GF-D8 (cell line): ENCODE measurements at regions not wholly inside any gene's neighbourhood (a gene's known extent, or its start where the extent isn't known, plus 50 kb on each side); places are given as distances from the start of the nearest gene placed in this dataset.

Experiments used
- DNase-seq: peaks from one replicate; lab custom pipeline; 2025; lab: John Stamatoyannopoulos, UW

DNA sequence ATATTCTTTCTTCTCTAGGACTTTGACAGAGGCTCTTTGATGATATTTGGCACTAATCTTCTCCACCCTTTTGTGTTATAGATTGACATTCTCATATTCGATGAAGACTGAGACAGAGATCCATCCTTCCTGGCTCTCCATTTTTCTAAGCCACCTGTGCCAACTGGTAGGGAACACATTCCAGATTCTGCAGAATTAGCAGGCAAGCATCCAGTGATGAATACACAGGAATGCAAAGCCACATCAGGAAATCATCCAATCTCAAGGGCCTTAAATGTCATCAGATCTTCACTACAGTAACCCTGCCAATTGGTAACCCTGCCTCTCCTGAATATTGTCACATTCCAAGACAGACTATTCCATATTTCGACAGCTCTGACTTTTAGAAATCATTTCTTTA lies 718.4 kb upstream of the API5 start:
- no peak for DNase-seq

DNA sequence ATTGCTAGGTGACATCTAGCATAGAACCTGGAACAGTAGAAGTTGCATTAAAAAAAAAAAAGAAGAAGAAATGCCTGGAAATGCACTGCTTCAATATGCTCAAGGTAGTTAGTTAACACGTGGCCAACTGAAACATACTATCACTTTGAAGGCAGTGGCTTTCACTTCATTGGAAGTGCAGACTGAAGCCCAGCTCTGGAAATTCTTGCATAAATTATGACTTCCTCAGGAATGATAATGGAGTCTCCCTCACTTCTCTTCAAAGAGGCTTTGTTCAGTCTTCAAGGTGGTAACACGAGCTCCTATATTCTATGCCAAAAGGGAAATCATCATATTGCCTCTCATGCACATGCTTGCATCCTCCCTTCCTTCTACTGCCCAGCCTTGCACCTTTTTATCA lies 715.9 kb upstream of the API5 start:
- no peak for DNase-seq

DNA sequence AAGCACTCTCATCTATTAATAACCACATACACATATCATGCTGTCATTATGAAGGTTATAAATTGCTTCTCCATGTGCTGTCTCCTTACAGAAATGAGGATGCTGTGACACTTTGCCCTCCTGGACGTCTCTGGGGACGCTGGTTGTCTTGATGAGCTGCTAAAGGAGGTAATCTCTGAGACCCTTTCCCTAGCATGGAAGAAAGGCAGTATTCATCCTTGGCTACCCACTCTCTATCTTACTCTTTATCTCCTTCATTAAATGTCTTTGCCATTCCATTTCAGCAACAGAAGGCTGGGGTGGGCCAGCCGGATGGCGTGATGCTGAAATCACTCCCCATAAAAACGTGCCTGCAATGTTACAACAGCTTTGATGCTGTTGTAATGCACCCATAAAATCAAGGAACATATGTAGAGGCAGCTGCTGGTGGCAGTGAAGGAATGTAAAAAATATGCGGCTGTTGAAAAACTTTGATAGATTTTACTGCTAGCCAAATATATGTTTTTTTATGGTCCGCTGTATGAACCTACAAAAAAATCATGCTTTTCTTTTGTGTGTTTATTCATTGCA lies 715.1 kb upstream of the API5 start:
- no peak for DNase-seq

DNA sequence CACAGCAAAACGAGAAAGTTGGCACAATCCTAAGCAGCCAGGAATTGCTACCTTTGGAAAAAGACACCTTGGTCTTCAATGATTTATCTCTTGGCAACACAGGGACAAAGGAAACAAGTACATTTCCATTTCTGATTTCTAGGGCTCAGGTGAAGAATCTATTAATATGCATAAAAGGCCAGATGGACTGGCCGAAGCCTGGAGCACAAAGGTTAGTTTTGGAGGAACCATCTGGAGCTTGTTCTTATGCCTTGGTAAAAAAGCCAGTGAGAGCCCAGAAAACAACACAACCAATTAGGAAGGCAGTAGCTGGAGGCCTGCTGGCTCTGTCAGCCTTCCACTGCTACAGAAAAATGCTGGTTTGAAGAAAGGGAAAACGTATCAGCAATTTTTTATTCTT lies 713.5 kb upstream of the API5 start:
- no peak for DNase-seq

DNA sequence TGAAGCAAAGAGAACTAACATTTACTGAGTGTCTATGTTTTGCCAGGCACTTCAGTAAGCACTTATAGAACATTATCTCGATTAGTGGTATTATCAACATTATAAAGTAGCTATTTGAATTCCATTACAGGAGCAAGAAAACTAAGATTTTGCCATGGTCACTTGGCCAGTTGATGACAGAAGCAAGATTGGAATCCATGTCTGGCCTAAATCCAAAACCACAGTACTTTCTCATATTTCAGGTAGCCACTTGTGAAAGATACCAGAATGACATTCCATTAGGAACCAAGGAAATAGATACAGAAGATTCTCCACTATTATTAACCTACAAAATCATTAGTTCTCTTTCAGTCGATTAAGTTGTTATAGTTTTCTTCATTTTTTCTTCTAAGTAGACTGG lies 691.0 kb upstream of the API5 start:
- no peak for DNase-seq

DNA sequence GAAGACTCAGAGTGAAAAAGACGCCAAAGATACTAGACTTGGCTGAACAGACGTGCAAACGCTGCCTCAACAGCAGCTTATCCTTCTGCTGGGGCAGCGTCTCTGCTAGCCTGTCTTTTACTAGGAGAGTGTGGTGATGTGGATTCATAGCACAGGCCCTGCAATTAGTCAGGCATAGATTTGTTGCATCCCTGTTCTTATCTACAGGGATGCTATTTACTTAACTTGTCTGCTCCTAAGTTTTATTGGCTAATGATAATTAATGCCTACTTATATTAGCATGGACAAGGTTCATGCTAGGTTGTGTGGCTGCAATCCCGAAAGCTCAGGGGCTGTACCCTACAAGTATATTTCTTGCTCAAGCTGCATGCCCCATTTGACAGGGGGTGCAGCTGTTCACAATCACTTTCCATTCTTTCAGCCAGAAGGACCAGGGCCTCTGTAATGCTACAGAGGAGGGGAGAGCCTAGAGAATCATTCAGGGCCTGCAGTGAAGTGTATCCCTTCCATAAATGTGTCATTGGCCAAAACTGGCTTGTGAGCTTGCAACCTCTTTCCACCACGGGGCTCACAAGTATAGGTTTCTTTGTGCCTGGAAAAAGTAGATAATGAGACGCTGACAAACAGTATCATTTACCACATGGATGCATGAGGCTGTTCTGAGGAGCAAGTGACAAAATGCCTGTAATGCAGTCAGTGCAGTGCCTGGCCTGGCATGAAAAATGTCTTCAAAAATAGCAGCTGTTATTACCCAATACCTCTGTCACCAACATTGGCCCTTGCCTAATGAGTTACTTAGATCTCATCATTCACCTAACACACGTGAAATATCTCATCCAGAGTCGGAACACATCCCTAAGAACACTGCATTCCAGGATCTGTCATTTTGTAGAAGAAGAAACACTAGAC lies 685.8 kb upstream of the API5 start:
- DNase-seq, result no peak

DNA sequence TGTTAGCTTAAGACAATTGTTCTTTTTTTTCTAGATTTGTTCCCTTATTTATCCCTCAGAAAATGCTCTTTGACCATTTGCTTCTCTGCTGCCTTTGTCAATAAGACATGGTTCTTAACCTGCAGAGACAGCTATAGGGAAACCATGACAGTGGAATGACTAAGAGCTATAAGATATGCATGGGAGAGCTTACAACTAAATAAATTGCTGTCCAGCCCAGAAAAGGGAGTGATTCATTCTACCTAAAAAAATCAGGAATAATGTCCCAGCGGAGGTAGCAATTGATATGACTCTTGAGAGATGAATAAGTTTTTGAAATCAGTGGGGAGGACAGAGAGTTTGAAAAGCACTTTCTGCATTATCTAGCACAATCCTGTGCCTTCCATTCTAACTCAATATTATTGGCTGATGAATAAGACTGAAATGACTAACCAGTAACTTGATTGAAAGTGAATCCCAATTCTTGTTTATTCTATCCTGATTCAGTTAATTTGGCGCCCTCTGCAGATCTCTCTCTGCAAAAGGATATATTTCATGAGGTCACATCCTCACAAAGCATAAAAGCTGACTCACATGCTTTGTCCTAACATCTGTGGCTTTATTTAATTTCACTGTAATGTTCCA lies 680.5 kb upstream of the API5 start:
- DNase-seq, result no peak

DNA sequence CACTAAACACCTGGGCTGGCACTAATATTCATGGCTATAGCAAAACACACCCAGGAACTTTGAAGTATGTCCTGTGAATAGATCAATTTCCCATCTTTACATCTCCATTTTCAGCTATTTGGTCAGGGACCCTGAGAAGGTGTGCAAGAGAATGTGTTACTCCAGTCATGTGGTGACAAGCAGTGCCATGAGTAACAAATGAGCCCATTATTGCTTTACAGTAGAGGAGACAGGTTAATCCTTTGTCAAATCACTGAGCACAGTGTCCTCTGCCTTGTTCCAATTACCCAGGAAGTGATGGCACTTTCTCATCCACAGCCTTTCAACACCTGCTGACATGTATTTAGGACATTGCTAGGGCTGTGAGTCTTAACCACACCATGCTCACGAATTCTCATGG lies 664.8 kb upstream of the API5 start:
- DNase-seq, result no peak

DNA sequence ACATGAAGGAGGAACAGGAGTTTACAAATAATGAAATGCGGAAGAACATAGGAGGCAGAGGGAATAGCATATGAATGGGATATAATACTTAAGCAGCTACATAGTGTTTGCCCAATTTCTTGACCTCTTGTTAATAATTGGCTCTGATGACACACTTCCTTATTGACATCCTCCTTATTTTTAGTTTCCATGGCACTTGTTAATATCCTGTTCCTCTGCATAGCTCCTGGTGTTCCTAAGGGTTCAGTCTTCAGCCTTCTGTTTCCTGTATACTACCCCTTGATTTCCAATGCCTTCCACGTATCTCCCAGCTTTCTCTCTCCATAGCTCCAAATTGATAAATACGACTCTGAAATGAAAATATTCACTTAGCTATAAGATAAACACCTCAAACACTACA lies 663.8 kb upstream of the API5 start:
- no peak for DNase-seq

DNA sequence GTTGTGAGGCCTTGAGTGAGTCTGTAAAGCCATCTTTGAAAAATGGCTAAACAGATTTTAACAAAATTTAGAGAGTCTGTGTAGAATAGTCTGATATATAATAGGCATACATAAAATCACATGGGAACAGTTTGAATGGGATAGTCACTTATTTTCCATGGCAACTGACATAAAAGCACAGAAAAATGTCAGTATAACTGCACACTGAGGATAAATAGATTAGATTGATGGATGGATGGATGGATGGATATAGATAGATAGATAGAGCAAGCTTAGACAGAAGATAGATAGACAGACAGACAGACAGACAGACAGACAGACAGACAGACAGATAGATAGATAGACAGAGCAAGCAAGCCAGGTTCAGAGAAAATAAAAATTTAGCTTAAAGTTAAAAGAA lies 660.2 kb upstream of the API5 start:
- no peak for DNase-seq

DNA sequence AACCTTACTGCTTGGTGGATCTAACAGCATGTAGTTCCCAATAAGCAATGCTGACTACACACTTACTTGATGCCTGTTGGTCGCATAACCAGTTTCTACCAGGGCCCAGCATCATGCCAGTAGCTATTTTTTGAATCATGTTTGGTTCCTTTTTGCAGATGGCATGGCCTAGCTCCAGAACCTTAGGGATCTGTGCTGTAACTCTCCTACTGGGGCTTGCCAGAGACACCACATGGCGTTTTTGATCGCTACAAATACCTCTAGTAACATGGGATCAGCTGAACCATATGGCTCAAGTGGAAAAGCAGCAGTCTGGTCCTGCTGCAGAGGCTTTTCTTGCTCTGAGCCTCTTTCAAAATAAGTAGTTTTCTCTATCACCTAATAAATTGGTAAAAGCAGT lies 654.6 kb upstream of the API5 start:
- no peak for DNase-seq

DNA sequence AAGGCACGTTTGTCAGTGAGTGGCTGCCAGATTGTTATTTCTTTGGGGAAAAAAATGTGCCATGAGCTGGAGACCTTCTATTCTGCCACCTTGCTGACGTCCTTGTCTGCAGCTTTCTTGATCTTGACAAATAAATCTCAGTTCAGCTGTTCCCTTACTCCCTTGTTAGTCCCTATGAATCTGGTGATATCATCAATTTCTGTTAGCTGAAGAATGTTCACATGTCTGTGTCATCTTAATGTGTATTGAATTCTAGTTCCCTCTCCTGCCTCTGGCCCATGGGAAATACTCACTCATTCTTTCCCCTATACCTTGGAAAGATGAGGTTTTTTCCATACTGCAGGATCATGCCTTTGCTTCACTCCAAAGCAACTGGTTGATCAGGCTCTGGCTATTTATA lies 649.9 kb upstream of the API5 start:
- DNase-seq, result no peak

DNA sequence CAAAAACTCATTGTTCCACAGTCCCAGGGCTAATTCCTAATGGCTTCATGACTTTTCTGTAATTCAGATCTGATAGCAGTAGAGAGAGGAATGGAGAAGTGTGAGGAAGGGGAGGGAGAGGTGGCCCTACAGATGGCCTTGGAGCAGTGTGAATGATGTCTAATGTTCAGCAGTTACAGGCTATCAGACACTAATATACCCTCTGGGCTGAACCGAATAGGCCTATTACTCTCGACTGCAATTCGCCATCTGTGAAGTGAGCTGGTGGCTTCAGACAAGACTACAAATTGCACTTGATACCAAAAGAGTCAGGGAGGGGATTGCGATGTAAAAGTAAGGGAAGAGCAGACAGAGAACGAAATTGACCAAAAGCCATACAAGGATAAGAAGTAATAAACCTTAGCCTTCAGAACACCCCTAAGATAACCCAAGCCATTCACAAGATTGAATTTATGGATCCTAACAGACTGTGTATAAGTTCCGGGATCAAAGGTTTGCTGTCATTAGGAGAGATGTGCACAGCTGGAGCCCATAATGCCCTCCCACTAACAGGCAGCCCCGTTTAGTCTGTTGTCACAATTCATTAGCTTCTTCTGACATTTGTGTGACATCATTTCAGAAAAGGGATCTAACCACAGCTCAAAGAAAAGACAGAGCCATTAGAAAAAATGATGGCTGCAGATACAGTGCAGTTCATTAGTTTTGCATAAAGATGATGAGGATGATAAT lies 642.4 kb upstream of the API5 start:
- no peak for DNase-seq

DNA sequence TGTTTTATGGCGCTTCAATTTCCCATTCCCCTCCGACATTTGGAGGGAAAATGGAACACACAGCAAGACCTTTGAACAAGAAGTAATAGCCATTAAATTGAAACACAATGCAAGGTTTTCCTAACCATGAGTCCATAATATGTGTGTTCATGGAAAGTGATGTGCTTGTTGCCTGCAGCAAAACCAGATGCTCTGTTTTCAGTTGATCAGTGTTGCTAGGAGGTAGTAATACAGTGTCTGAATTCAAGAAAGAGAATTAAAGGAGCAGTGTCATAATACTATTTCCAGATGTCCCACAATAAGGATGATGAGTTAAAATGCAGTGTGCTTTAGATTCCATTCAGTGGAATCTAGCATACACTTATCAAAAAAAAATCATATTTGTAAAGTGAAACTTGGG lies 637.4 kb upstream of the API5 start:
- no peak for DNase-seq

DNA sequence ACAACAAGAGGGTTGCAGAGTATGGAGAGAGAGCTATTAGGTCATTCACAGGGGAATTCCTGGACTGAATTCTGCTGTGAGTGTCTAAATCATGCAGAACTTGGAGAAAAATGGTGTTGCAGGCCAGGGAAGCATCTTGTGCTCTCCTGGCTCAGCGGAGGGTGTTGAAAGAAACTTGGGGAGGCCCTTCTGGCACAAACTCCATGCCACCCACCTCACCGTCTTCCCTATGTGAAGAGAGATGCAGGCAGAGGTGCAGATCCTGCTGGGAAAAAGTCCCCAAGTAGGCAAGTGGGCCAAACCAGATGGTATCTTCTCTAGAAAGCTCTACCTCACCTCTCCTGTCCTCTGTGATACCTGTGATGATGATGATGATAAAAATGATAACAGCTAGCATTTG lies 604.3 kb upstream of the API5 start:
- DNase-seq, result no peak

DNA sequence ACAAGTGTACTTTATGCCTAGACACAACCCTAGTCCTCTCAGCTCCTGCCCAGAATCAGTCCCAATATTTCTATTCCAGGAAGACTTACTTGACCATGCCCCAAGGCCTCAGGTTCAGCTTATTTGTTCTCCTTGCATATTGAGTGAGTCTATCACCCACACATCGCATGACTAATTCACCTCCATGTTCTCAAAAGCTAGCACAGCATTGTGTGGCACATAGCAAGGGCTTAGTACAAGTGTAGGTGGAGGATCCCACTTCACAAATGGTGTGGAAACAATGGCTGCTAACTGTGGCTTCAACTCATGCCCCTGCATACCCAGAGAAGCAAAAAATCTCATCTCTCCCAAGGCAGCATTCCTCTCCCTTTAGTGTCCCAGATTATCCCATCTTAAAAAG lies 602.6 kb upstream of the API5 start:
- DNase-seq, result no peak

DNA sequence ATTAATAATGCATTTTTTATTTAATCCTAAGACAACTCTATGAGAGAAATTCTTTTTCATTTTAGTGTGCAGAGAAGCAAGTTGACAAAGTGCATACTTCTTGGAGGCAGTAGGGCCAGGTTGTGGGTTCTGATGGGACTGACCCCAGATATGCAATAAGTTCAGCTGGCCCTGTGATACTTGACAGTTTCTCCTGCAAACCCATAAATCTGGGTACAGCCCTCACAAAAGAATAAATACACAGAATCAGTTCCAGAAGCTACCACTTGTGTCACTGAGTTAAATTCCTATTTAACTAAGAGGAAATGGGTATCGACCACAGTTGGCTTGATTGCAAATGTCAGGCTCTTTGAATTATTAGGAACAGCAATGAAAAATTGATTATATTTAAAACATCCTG lies 598.5 kb upstream of the API5 start:
- no peak for DNase-seq

DNA sequence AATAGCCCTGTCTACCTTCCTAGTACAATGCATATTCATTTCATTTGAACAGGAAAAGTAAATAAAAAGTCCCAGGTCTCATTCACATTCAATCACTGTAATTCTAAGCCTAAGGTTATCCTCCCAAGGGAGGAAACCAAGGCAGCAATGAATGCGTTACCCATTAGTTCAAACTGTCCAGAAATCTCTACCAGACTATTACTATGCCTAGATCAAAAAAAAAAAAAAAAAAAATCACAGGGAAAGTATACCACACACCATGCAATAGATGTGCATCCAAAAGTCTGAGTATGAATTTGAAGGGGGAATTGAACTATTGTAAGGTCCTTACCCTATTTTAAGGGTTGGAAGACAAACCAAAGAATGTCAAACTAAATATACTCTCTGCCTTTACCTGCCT lies 598.0 kb upstream of the API5 start:
- DNase-seq, result no peak

DNA sequence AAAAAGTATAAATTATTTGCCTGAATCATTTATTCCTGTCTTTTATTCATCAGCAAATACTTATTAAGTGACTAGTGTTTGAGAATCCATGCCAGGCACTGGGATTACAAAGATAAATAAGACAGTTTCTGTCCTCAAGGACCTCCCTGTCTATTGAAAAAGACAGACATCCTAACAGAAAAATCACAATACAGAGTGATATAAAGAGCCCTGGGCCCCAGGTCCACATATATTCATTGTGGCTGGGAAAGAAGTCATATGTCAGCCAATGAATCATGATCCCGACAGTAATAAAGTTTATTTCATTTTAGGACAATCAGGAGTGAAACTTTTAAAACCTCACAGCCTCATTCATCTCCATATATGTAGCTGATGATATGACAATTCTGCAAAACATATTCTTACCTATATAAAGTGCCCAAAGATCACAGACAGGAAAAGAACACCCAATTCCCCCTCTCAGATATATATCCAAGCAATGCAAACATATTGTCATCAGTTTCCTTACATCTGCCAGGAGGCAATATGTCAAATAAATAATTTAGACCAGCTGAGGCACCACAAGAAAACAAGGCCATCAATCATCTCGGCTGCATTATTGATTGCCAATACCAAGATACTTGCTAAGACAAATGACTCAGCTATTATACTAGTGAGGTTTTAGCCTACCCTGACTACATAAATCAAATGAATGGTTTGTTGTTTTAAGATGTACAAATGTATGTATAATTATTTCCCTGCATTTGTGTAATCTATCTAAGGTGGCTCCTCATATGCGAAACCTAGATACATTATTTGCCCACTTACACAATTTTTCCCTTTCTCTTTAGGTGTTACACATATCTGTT lies 590.9 kb upstream of the API5 start:
- DNase-seq, result no peak

DNA sequence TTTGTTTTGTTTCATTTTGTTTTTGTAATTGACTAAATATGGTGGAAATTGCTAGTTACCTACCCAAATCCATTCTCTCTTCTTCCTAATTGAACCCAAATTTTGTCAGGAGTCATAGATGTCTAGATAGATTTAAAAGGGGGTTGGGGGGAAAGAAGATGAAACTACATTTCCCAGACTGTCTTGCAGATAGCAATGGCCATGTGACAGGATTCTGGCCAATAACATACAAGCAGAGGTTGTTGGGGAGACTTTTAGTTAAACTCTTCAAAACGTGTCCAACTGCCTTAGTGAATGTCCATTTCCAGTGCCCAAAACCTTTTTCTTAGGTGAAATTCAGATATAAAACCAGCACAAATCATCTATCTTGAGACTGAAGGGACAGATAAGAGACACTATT lies 583.9 kb upstream of the API5 start:
- no peak for DNase-seq

DNA sequence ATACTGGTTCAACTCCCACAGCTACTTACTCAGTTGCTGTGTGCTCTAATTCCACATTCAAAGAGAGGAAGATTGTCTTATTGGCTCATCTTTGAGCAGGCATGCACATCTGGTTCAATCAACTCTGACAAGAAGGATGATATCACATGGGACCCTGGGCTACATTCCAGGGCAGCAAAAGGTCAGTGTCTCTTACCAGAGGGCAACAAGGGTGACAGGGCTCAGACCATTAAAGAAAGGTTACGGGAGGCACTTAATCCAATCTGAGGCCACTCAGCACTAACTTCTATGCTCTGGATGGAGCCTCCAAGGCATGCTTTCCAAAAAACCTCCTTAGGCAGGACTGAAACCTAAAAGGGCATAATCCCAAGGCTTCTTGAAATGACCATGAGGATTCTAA lies 549.4 kb upstream of the API5 start:
- DNase-seq, result no peak

DNA sequence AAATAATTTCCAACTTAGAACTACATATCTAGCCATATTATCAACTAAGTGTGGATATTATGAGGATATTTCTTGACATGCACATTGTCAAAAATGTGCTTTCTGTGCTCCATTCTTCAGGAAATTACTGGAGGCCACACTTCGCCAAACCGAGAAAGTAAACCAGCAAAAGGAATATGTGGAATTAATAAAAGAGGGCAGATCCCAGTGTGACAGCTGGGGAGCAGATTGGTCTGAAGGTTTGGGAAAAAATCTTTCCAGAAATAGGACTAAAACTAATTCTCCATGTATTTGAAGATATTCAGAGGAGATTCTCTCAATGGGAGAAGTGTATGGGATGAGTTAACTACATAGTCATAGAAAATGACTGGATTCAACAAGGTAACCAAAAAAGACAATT lies 546.9 kb upstream of the API5 start:
- no peak for DNase-seq
